HUES48 (cell line): ENCODE measurements at regions not wholly inside any gene's neighbourhood (a gene's known extent, or its start where the extent isn't known, plus 50 kb on each side); places are given as distances from the start of the nearest gene placed in this dataset.

ENCODE experiments used
- H3K27ac ChIP-seq: one replicate; pipeline ENCODE4 v1.7.0; 2013; ENCODE audit warnings: low read depth, low read length, inconsistent platforms
- H3K27me3 ChIP-seq: 2 replicates; pipeline ENCODE4 v1.6.1; 2013; ENCODE audit warnings: mild to moderate bottlenecking, low read length; ENCODE audit not compliant: control insufficient read depth, insufficient read depth
- H3K36me3 ChIP-seq: 2 replicates; pipeline ENCODE4 v1.6.1; 2013; ENCODE audit warnings: low read length; ENCODE audit not compliant: control insufficient read depth, insufficient read depth
- H3K4me1 ChIP-seq: 2 replicates; pipeline ENCODE4 v1.6.1; 2013; ENCODE audit warnings: mild to moderate bottlenecking, low read length; ENCODE audit not compliant: control insufficient read depth, insufficient read depth
- H3K4me3 ChIP-seq: 2 replicates; pipeline ENCODE4 v1.5.1; 2013; ENCODE audit warnings: mild to moderate bottlenecking, low read depth, low read length
- H3K9ac ChIP-seq: 2 replicates; pipeline ENCODE4 v1.6.1; 2013; ENCODE audit warnings: mild to moderate bottlenecking, low read depth, low read length, moderate library complexity
- H3K9me3 ChIP-seq: 2 replicates; pipeline ENCODE4 v1.6.1; 2013; ENCODE audit warnings: low read length; ENCODE audit not compliant: control insufficient read depth, insufficient read depth

GRCh38 chr11:90842681-90843080 is 619.8 kb upstream of the CHORDC1 start:
- H3K4me3 ChIP-seq: no peak overlapping the region
- no peaks in the 10 kb centered on the region for H3K36me3 ChIP-seq
- no peak overlapping the region for H3K27ac ChIP-seq
- no peaks in the 10 kb centered on the region for H3K27me3 ChIP-seq
- no peak overlapping the region for H3K9ac ChIP-seq
- no peaks in the 10 kb centered on the region for H3K9me3 ChIP-seq
- peaks cover 12% of the 10 kb centered on the region; the same call in 1 of the 2 replicates for H3K4me1 ChIP-seq

GRCh38 chr11:90840071-90840470 is 617.2 kb upstream of the CHORDC1 start:
- peaks cover 20% of the 10 kb centered on the region for H3K4me1 ChIP-seq
- no peak overlapping the region for H3K9ac ChIP-seq
- H3K4me3 ChIP-seq: no peak overlapping the region
- no peaks in the 10 kb centered on the region for H3K27me3 ChIP-seq
- H3K27ac ChIP-seq: no peak overlapping the region
- no peaks in the 10 kb centered on the region for H3K9me3 ChIP-seq
- H3K36me3 ChIP-seq: no peaks in the 10 kb centered on the region

- H3K4me1 ChIP-seq: peaks cover 20% of the 10 kb centered on the region
- no peaks in the 10 kb centered on the region for H3K36me3 ChIP-seq
- H3K9ac ChIP-seq: no peak overlapping the region
- H3K27ac ChIP-seq: no peak overlapping the region
- H3K4me3 ChIP-seq: no peak overlapping the region
- H3K27me3 ChIP-seq: no peaks in the 10 kb centered on the region
- H3K9me3 ChIP-seq: no peaks in the 10 kb centered on the region
Observed at GRCh38 chr11:90836031-90836430, 613.2 kb upstream of the CHORDC1 start.

GRCh38 chr11:90823446-90823845 is 600.6 kb upstream of the CHORDC1 start:
- no peaks in the 10 kb centered on the region for H3K36me3 ChIP-seq
- no peak overlapping the region for H3K4me3 ChIP-seq
- no peak overlapping the region for H3K27ac ChIP-seq
- H3K27me3 ChIP-seq: no peaks in the 10 kb centered on the region
- no peaks in the 10 kb centered on the region for H3K4me1 ChIP-seq
- H3K9me3 ChIP-seq: no peaks in the 10 kb centered on the region
- H3K9ac ChIP-seq: no peak overlapping the region

- H3K27ac ChIP-seq: no peak overlapping the region
- H3K27me3 ChIP-seq: no peaks in the 10 kb centered on the region
- H3K9me3 ChIP-seq: no peaks in the 10 kb centered on the region
- H3K4me3 ChIP-seq: no peak overlapping the region
- no peaks in the 10 kb centered on the region for H3K4me1 ChIP-seq
- H3K9ac ChIP-seq: no peak overlapping the region
- H3K36me3 ChIP-seq: no peaks in the 10 kb centered on the region
Observed at GRCh38 chr11:90822996-90823395, 600.1 kb upstream of the CHORDC1 start.

- no peaks in the 10 kb centered on the region for H3K36me3 ChIP-seq
- no peaks in the 10 kb centered on the region for H3K9me3 ChIP-seq
- no peak overlapping the region for H3K4me3 ChIP-seq
- no peaks in the 10 kb centered on the region for H3K4me1 ChIP-seq
- no peak overlapping the region for H3K27ac ChIP-seq
- H3K27me3 ChIP-seq: no peaks in the 10 kb centered on the region
- no peak overlapping the region for H3K9ac ChIP-seq
Observed at GRCh38 chr11:90818196-90818745, 595.4 kb upstream of the CHORDC1 start.

GRCh38 chr11:90809581-90809980 is 586.7 kb upstream of the CHORDC1 start:
- Histone ChIP-seq H3K4me3 (no peak overlapping the region), H3K4me1 (no peaks in the 10 kb centered on the region; the same call in 1 of the 2 replicates), H3K9me3 (no peaks in the 10 kb centered on the region), H3K36me3 (no peaks in the 10 kb centered on the region), H3K27me3 (no peaks in the 10 kb centered on the region), H3K9ac (no peak overlapping the region), H3K27ac (no peak overlapping the region)

- no peak overlapping the region for H3K9ac ChIP-seq
- H3K36me3 ChIP-seq: no peaks in the 10 kb centered on the region
Observed at GRCh38 chr11:90805172-90805571, 582.3 kb upstream of the CHORDC1 start.

GRCh38 chr11:90803831-90804230 is 581.0 kb upstream of the CHORDC1 start:
- Histone ChIP-seq H3K27ac (no peak overlapping the region), H3K36me3 (no peaks in the 10 kb centered on the region), H3K9me3 (no peaks in the 10 kb centered on the region), H3K27me3 (no peaks in the 10 kb centered on the region), H3K9ac (no peak overlapping the region), H3K4me3 (no peak overlapping the region), H3K4me1 (peaks cover 18% of the 10 kb centered on the region; the same call in 1 of the 2 replicates)

More at GRCh38 chr11:90805172-90805571, 582.3 kb upstream of the CHORDC1 start:
- Histone ChIP-seq H3K4me3 (no peak overlapping the region), H3K27me3 (no peaks in the 10 kb centered on the region), H3K27ac (no peak overlapping the region), H3K4me1 (peaks cover 18% of the 10 kb centered on the region; the same call in 1 of the 2 replicates), H3K9me3 (no peaks in the 10 kb centered on the region)

GRCh38 chr11:90803366-90803765 is 580.5 kb upstream of the CHORDC1 start:
- Histone ChIP-seq H3K36me3 (no peaks in the 10 kb centered on the region), H3K27me3 (no peaks in the 10 kb centered on the region), H3K9ac (no peak overlapping the region), H3K4me3 (no peak overlapping the region), H3K27ac (no peak overlapping the region), H3K9me3 (no peaks in the 10 kb centered on the region), H3K4me1 (peaks cover 23% of the 10 kb centered on the region; the same call in 1 of the 2 replicates)

- Histone ChIP-seq H3K4me3 (no peak overlapping the region), H3K9ac (no peak overlapping the region), H3K36me3 (no peaks in the 10 kb centered on the region), H3K27ac (no peak overlapping the region), H3K27me3 (no peaks in the 10 kb centered on the region), H3K9me3 (no peaks in the 10 kb centered on the region), H3K4me1 (peaks cover 20% of the 10 kb centered on the region; the same call in 1 of the 2 replicates)
Observed at GRCh38 chr11:90798769-90799168, 575.9 kb upstream of the CHORDC1 start.
